ENCODE measurements at regions not wholly inside any gene's neighbourhood (a gene's known extent, or its start where the extent isn't known, plus 50 kb on each side); places are given as distances from the start of the nearest gene placed in this dataset.

GRCh38 chr20:50322703-50323131 is 132.1 kb downstream of the CEBPB start:
- no peak overlapping the region for H2AFZ ChIP-seq (ENCODE audit: low read length)
- H3K4ac ChIP-seq (ENCODE audit: low read length) = no peak overlapping the region
- DNase-seq (ENCODE audit: low spot score) = no peak
- no peak overlapping the region for H3K27ac ChIP-seq (replicated peaks; ENCODE audit: low read length)
- no peak overlapping the region for H2AK5ac ChIP-seq (ENCODE audit: low read depth, low read length)
- H2BK120ac ChIP-seq (ENCODE audit: low read depth, low read length) = no peak overlapping the region
- H2BK15ac ChIP-seq (ENCODE audit: low read length) = no peak overlapping the region
- no peak overlapping the region for H3K4me2 ChIP-seq (ENCODE audit: insufficient read depth, low read length, poor library complexity, severe bottlenecking)
- H3K36me3 ChIP-seq (replicated peaks in 1 of 2; ENCODE audit: control insufficient read depth in 2 of 2, insufficient read depth in 2 of 2, low read length in 2 of 2) = no peaks in the 10 kb centered on the region
- no peak overlapping the region for H3K14ac ChIP-seq (ENCODE audit: low read length)
- WGBS, 2 donors (ENCODE audit: extremely low coverage in 2 of 2, insufficient read length in 2 of 2, insufficient replicate concordance in 1 of 2) = 100% methylated on average over 2 to 4 of the region's 5 CpGs
- no peak overlapping the region for H3K18ac ChIP-seq (ENCODE audit: low read length)
- H2BK5ac ChIP-seq (ENCODE audit: low read length) = no peak overlapping the region
- H4K8ac ChIP-seq (ENCODE audit: low read depth, low read length) = no peak overlapping the region
- no peak overlapping the region for H3K4me3 ChIP-seq (ENCODE audit: low read length in 2 of 2)
- peaks cover 0 to 30% (median 0%) of the 10 kb centered on the region in 3 experiments for H3K27me3 ChIP-seq (ENCODE audit: control insufficient read depth in 3 of 3, insufficient read depth in 3 of 3, low read depth in 1 of 3, low read length in 3 of 3)
- no peak overlapping the region for H4K91ac ChIP-seq (ENCODE audit: low read depth, low read length, poor library complexity)
- H3K79me1 ChIP-seq (ENCODE audit: low read depth, low read length) = no peaks in the 10 kb centered on the region
- peaks cover 0 to 12% of the 10 kb centered on the region in 2 donors for H3K4me1 ChIP-seq (ENCODE audit: control insufficient read depth in 2 of 2, insufficient read depth in 1 of 2, low read depth in 1 of 2, low read length in 2 of 2)
- H3K9ac ChIP-seq (ENCODE audit: low read depth, low read length, poor library complexity) = no peak overlapping the region
- no peaks in the 10 kb centered on the region for H3K9me3 ChIP-seq (replicated peaks in 1 of 2; ENCODE audit: control insufficient read depth in 2 of 2, insufficient read depth in 1 of 2, low read depth in 1 of 2, low read length in 2 of 2)
- no peak overlapping the region for H2BK12ac ChIP-seq (ENCODE audit: low read length)
- H3K23ac ChIP-seq (ENCODE audit: low read depth, low read length, poor library complexity) = no peak overlapping the region

DNA sequence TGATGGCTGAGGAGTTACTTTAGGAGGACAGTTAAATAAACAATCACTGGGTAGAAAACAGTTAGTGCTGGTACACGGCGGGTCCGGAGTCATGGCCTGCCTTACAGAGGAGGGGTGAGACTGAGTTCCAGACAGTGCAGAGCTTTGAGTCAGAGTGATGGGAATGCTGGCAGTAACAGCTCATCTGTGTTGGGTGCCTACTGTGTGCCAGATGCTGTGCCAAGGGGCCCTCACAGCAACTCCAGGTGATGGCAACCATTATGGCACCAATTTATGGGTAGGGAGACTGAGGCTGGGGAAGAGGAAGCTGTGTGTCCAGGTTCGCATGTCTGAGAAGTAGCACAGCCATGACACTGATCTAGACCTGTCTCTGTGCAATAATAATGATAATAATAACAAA is 132.6 kb downstream of the CEBPB start:
- H3K4ac ChIP-seq (ENCODE audit: low read length) = no peak overlapping the region
- H2AK5ac ChIP-seq (ENCODE audit: low read depth, low read length) = no peak overlapping the region
- no peak overlapping the region for H2AFZ ChIP-seq (ENCODE audit: low read length)
- H3K27ac ChIP-seq (replicated peaks; ENCODE audit: low read length) = no peak overlapping the region
- WGBS, 2 donors (ENCODE audit: extremely low coverage in 2 of 2, insufficient read length in 2 of 2, insufficient replicate concordance in 1 of 2) = no CpG with 5 or more reads among the region's 4 CpGs
- H3K14ac ChIP-seq (ENCODE audit: low read length) = no peak overlapping the region
- no peaks in the 10 kb centered on the region for H3K79me1 ChIP-seq (ENCODE audit: low read depth, low read length)
- no peaks in the 10 kb centered on the region for H3K36me3 ChIP-seq (replicated peaks in 1 of 2; ENCODE audit: control insufficient read depth in 2 of 2, insufficient read depth in 2 of 2, low read length in 2 of 2)
- no peak overlapping the region for H2BK120ac ChIP-seq (ENCODE audit: low read depth, low read length)
- no peak overlapping the region for H3K4me2 ChIP-seq (ENCODE audit: insufficient read depth, low read length, poor library complexity, severe bottlenecking)
- H2BK5ac ChIP-seq (ENCODE audit: low read length) = no peak overlapping the region
- no peaks in the 10 kb centered on the region for H3K9me3 ChIP-seq (replicated peaks in 1 of 2; ENCODE audit: control insufficient read depth in 2 of 2, insufficient read depth in 1 of 2, low read depth in 1 of 2, low read length in 2 of 2)
- no peak overlapping the region for H3K9ac ChIP-seq (ENCODE audit: low read depth, low read length, poor library complexity)
- H4K8ac ChIP-seq (ENCODE audit: low read depth, low read length) = no peak overlapping the region
- DNase-seq (ENCODE audit: low spot score) = no peak
- H4K91ac ChIP-seq (ENCODE audit: low read depth, low read length, poor library complexity) = no peak overlapping the region
- H3K4me1 ChIP-seq (ENCODE audit: control insufficient read depth in 2 of 2, insufficient read depth in 1 of 2, low read depth in 1 of 2, low read length in 2 of 2) = peaks cover 0 to 12% of the 10 kb centered on the region in 2 donors
- peak overlapping the region; percentile 24 for H2BK12ac ChIP-seq (ENCODE audit: low read length)
- H3K18ac ChIP-seq (ENCODE audit: low read length) = no peak overlapping the region
- no peak overlapping the region for H2BK15ac ChIP-seq (ENCODE audit: low read length)
- H3K27me3 ChIP-seq (ENCODE audit: control insufficient read depth in 3 of 3, insufficient read depth in 3 of 3, low read depth in 1 of 3, low read length in 3 of 3) = peaks cover 0 to 25% (median 0%) of the 10 kb centered on the region in 3 experiments
- H3K23ac ChIP-seq (ENCODE audit: low read depth, low read length, poor library complexity) = no peak overlapping the region
- no peak overlapping the region for H3K4me3 ChIP-seq (ENCODE audit: low read length in 2 of 2)

- no peak overlapping the region for H2BK15ac ChIP-seq (ENCODE audit: low read length)
- no peak overlapping the region for H2AK5ac ChIP-seq (ENCODE audit: low read depth, low read length)
- no peak overlapping the region for H3K18ac ChIP-seq (ENCODE audit: low read length)
- H2AFZ ChIP-seq (ENCODE audit: low read length) = no peak overlapping the region
- no peak overlapping the region for H2BK120ac ChIP-seq (ENCODE audit: low read depth, low read length)
- peaks cover 0 to 22% (median 0%) of the 10 kb centered on the region in 3 experiments for H3K27me3 ChIP-seq (ENCODE audit: control insufficient read depth in 3 of 3, insufficient read depth in 3 of 3, low read depth in 1 of 3, low read length in 3 of 3)
- no peaks in the 10 kb centered on the region for H3K36me3 ChIP-seq (replicated peaks in 1 of 2; ENCODE audit: control insufficient read depth in 2 of 2, insufficient read depth in 2 of 2, low read length in 2 of 2)
- no peak overlapping the region for H4K91ac ChIP-seq (ENCODE audit: low read depth, low read length, poor library complexity)
- no peak overlapping the region for H3K23ac ChIP-seq (ENCODE audit: low read depth, low read length, poor library complexity)
- no peak overlapping the region for H3K27ac ChIP-seq (replicated peaks; ENCODE audit: low read length)
- no peak overlapping the region for H3K4ac ChIP-seq (ENCODE audit: low read length)
- H3K4me3 ChIP-seq (ENCODE audit: low read length in 2 of 2) = no peak overlapping the region
- H3K4me1 ChIP-seq (ENCODE audit: control insufficient read depth in 2 of 2, insufficient read depth in 1 of 2, low read depth in 1 of 2, low read length in 2 of 2) = peaks cover 0 to 12% of the 10 kb centered on the region in 2 donors
- H4K8ac ChIP-seq (ENCODE audit: low read depth, low read length) = no peak overlapping the region
- DNase-seq (ENCODE audit: low spot score) = no peak
- H2BK5ac ChIP-seq (ENCODE audit: low read length) = no peak overlapping the region
- H2BK12ac ChIP-seq (ENCODE audit: low read length) = no peak overlapping the region
- no peak overlapping the region for H3K9ac ChIP-seq (ENCODE audit: low read depth, low read length, poor library complexity)
- no peaks in the 10 kb centered on the region for H3K79me1 ChIP-seq (ENCODE audit: low read depth, low read length)
- no peak overlapping the region for H3K14ac ChIP-seq (ENCODE audit: low read length)
- H3K4me2 ChIP-seq (ENCODE audit: insufficient read depth, low read length, poor library complexity, severe bottlenecking) = no peak overlapping the region
- no peaks in the 10 kb centered on the region for H3K9me3 ChIP-seq (replicated peaks in 1 of 2; ENCODE audit: control insufficient read depth in 2 of 2, insufficient read depth in 1 of 2, low read depth in 1 of 2, low read length in 2 of 2)
- WGBS, 2 donors (ENCODE audit: extremely low coverage in 2 of 2, insufficient read length in 2 of 2, insufficient replicate concordance in 1 of 2) = no CpG with 5 or more reads among the region's 5 CpGs
These were observed 133.4 kb downstream of the CEBPB start for GRCh38 chr20:50323777-50324775.

DNA sequence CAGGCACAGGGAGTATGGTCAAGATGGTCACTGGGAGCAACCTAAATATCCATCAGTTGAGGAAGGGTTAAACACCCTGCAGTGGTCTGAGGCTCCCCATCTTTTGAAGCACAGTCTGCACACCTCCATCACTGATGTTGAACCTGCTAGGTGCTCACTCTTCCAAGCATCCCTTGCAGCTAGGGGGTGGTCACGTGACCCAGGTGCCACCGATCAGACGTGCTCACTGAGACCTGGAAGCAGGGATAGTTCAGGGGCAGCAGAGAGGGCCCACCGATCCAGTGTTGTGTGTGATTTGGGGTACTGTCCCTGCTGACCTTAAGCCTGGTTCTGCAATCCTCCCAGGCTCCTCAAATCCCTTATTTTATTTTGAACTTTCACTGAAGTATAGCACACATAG is 134.6 kb downstream of the CEBPB start:
- peaks cover 0 to 13% of the 10 kb centered on the region in 2 donors for H3K4me1 ChIP-seq (ENCODE audit: control insufficient read depth in 2 of 2, insufficient read depth in 1 of 2, low read depth in 1 of 2, low read length in 2 of 2)
- DNase-seq (ENCODE audit: low spot score) = no peak
- no CpG with 5 or more reads among the region's 4 CpGs for WGBS, 2 donors (ENCODE audit: extremely low coverage in 2 of 2, insufficient read length in 2 of 2, insufficient replicate concordance in 1 of 2)
- no peak overlapping the region for H3K14ac ChIP-seq (ENCODE audit: low read length)
- H3K79me1 ChIP-seq (ENCODE audit: low read depth, low read length) = no peaks in the 10 kb centered on the region
- no peaks in the 10 kb centered on the region for H3K36me3 ChIP-seq (replicated peaks in 1 of 2; ENCODE audit: control insufficient read depth in 2 of 2, insufficient read depth in 2 of 2, low read length in 2 of 2)
- no peaks in the 10 kb centered on the region for H3K9me3 ChIP-seq (replicated peaks in 1 of 2; ENCODE audit: control insufficient read depth in 2 of 2, insufficient read depth in 1 of 2, low read depth in 1 of 2, low read length in 2 of 2)
- no peak overlapping the region for H2AFZ ChIP-seq (ENCODE audit: low read length)
- no peak overlapping the region for H3K18ac ChIP-seq (ENCODE audit: low read length)
- H3K4me2 ChIP-seq (ENCODE audit: insufficient read depth, low read length, poor library complexity, severe bottlenecking) = no peak overlapping the region
- H4K91ac ChIP-seq (ENCODE audit: low read depth, low read length, poor library complexity) = no peak overlapping the region
- H3K4ac ChIP-seq (ENCODE audit: low read length) = no peak overlapping the region
- no peak overlapping the region for H2BK120ac ChIP-seq (ENCODE audit: low read depth, low read length)
- no peak overlapping the region for H4K8ac ChIP-seq (ENCODE audit: low read depth, low read length)
- no peak overlapping the region for H2BK15ac ChIP-seq (ENCODE audit: low read length)
- H2BK12ac ChIP-seq (ENCODE audit: low read length) = no peak overlapping the region
- H3K4me3 ChIP-seq (ENCODE audit: low read length in 2 of 2) = no peak overlapping the region
- peaks cover 0 to 12% (median 0%) of the 10 kb centered on the region in 3 experiments for H3K27me3 ChIP-seq (ENCODE audit: control insufficient read depth in 3 of 3, insufficient read depth in 3 of 3, low read depth in 1 of 3, low read length in 3 of 3)
- H2BK5ac ChIP-seq (ENCODE audit: low read length) = no peak overlapping the region
- no peak overlapping the region for H3K9ac ChIP-seq (ENCODE audit: low read depth, low read length, poor library complexity)
- no peak overlapping the region for H2AK5ac ChIP-seq (ENCODE audit: low read depth, low read length)
- no peak overlapping the region for H3K27ac ChIP-seq (replicated peaks; ENCODE audit: low read length)
- no peak overlapping the region for H3K23ac ChIP-seq (ENCODE audit: low read depth, low read length, poor library complexity)

All from neuronal stem cell (in vitro differentiated cells).